ENCODE measurements at regions not wholly inside any gene's neighbourhood (a gene's known extent, or its start where the extent isn't known, plus 50 kb on each side); places are given as distances from the start of the nearest gene placed in this dataset.

DNA sequence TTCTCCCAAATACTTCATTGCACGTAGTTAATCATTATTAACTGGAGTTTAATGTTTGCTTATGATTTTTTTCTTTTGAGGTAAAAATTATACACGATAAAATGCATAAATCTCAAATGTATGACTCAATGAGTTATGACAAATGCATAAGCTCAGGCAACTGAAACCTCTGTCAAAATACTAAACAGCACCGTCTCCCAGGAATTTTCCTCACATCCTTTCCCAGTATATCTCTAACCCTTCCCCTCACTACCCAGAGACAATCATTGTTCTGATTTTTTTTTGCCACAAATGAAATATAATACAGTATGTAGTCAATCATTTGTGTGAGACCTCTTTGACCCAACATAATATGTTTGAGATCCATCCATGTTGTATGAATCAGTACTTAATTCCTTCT, 606.5 kb downstream of the CPS1 start:
- Histone ChIP-seq H3K4me1 (no peaks in the 10 kb centered on the region), H3K9ac (no peak overlapping the region), H3K27me3 (no peaks in the 10 kb centered on the region), H3K4me3 (no peak overlapping the region), H3K27ac (no peak overlapping the region), H4K20me1 (no peaks in the 10 kb centered on the region), H3K4me2 (no peak overlapping the region), H3K9me3 (replicated peaks in 1 of 11) (no peaks in the 10 kb centered on the region), H3K36me3 (no peaks in the 10 kb centered on the region)
- no peak for TF ChIP-seq Cebpa-rat (IDR thresholded peaks at IDR 0.05)

GRCh38 chr2:211170843-211171242, 614.4 kb downstream of the CPS1 start:
- TF ChIP-seq Cebpa-rat (IDR thresholded peaks at IDR 0.05) = no peak
- Histone ChIP-seq H3K9me3 (replicated peaks in 1 of 11) (no peaks in the 10 kb centered on the region), H3K4me2 (no peak overlapping the region), H3K27ac (no peak overlapping the region), H4K20me1 (no peaks in the 10 kb centered on the region), H3K4me1 (no peaks in the 10 kb centered on the region), H3K9ac (no peak overlapping the region), H3K4me3 (no peak overlapping the region), H3K36me3 (no peaks in the 10 kb centered on the region), H3K27me3 (no peaks in the 10 kb centered on the region)

- Histone ChIP-seq H3K9me3 (replicated peaks in 1 of 11) (no peaks in the 10 kb centered on the region), H3K4me1 (no peaks in the 10 kb centered on the region), H3K4me2 (no peak overlapping the region), H3K36me3 (no peaks in the 10 kb centered on the region), H3K27ac (no peak overlapping the region), H4K20me1 (no peaks in the 10 kb centered on the region), H3K27me3 (no peaks in the 10 kb centered on the region), H3K9ac (no peak overlapping the region), H3K4me3 (no peak overlapping the region)
- TF ChIP-seq Cebpa-rat (IDR thresholded peaks at IDR 0.05) = no peak
Observed at GRCh38 chr2:211174021-211174420, 617.6 kb downstream of the CPS1 start.

- Histone ChIP-seq H3K4me1 (no peaks in the 10 kb centered on the region), H3K9ac (no peak overlapping the region), H4K20me1 (no peaks in the 10 kb centered on the region), H3K9me3 (replicated peaks in 1 of 11) (no peaks in the 10 kb centered on the region), H3K36me3 (no peaks in the 10 kb centered on the region), H3K27ac (no peak overlapping the region), H3K4me2 (no peak overlapping the region), H3K27me3 (no peaks in the 10 kb centered on the region), H3K4me3 (no peak overlapping the region)
- TF ChIP-seq Cebpa-rat (IDR thresholded peaks at IDR 0.05) = no peak
Observed at GRCh38 chr2:211174631-211175030, 618.2 kb downstream of the CPS1 start.

DNA sequence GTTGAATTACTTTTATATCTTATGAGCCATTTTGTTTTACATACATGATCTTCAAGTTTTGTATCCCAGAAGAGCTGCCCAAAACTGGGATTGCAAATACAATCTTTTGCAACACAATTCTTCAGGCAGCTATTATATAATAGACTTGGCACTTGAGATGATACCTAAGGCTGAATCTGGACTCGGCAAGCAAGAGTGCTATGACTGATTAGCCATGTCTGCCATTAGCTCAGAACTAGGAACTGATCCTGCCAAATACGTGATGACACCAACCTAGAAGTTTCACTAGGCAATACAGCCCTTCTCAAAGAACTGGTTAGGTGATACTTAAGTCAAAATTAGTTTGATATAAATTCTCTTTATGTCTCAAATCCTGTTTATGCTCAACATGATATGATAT, 619.6 kb downstream of the CPS1 start:
- no peaks in the 10 kb centered on the region for H3K27me3 ChIP-seq
- TF ChIP-seq Cebpa-rat (IDR thresholded peaks at IDR 0.05) = no peak
- no peak overlapping the region for H3K27ac ChIP-seq
- no peaks in the 10 kb centered on the region for H3K4me1 ChIP-seq
- no peak overlapping the region for H3K4me2 ChIP-seq
- H3K9me3 ChIP-seq (replicated peaks in 1 of 11) = no peaks in the 10 kb centered on the region
- no peaks in the 10 kb centered on the region for H4K20me1 ChIP-seq
- H3K9ac ChIP-seq = no peak overlapping the region
- no peaks in the 10 kb centered on the region for H3K36me3 ChIP-seq
- H3K4me3 ChIP-seq = no peak overlapping the region

GRCh38 chr2:211176514-211177141, 620.2 kb downstream of the CPS1 start:
- TF ChIP-seq Cebpa-rat (IDR thresholded peaks at IDR 0.05) = no peak
- Histone ChIP-seq H3K9ac (no peak overlapping the region), H3K4me2 (no peak overlapping the region), H3K9me3 (replicated peaks in 1 of 11) (no peaks in the 10 kb centered on the region), H4K20me1 (no peaks in the 10 kb centered on the region), H3K27me3 (no peaks in the 10 kb centered on the region), H3K4me3 (no peak overlapping the region), H3K27ac (no peak overlapping the region), H3K4me1 (no peaks in the 10 kb centered on the region), H3K36me3 (no peaks in the 10 kb centered on the region)

DNA sequence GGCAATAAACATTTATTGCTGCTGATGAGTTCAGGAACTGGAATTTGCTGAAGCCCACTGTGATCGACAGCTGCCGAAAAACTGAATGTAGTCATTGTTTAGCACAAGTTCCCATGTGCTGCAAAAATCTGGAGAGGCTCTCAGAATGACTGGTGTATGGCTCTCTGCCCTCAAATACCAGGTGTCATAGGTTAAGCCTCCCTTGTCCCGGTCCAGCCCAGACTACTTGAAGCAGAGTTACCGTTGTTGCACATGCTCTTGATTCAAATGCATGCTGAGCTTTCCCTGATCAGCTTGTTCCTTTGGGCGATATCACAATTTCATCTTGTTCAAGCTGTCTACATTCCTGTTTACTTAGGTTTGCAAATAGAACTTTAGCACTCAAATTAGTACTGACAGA, 625.2 kb downstream of the CPS1 start:
- H3K4me3 ChIP-seq = no peak overlapping the region
- no peaks in the 10 kb centered on the region for H3K27me3 ChIP-seq
- H3K9me3 ChIP-seq (replicated peaks in 1 of 11) = no peaks in the 10 kb centered on the region
- H3K27ac ChIP-seq = no peak overlapping the region
- H3K4me2 ChIP-seq = no peak overlapping the region
- H4K20me1 ChIP-seq = no peaks in the 10 kb centered on the region
- H3K36me3 ChIP-seq = no peaks in the 10 kb centered on the region
- no peak overlapping the region for H3K9ac ChIP-seq
- no peaks in the 10 kb centered on the region for H3K4me1 ChIP-seq
- no peak for TF ChIP-seq Cebpa-rat (IDR thresholded peaks at IDR 0.05)

DNA sequence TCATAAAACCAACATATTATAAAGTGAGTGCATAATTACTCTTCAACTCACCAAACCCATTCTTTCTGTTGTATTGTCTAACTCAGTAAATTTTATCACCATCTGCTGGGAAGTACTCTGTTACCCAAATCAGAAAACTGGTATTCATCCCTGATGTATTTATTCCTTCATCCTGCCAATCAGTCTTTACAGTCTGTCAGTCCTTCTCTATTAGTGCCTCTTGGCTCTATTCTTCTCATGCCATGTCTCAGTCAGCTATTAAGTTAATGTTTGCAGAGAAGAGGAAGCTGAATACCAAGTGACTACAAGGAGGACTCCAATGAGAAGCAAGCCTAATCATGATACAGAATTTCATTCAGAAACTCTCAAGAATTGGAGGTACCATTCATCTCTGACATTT, 631.2 kb downstream of the CPS1 start:
- Histone ChIP-seq H4K20me1 (no peaks in the 10 kb centered on the region), H3K4me1 (no peaks in the 10 kb centered on the region), H3K4me2 (no peak overlapping the region), H3K36me3 (no peaks in the 10 kb centered on the region), H3K9ac (no peak overlapping the region), H3K4me3 (no peak overlapping the region), H3K27me3 (no peaks in the 10 kb centered on the region), H3K9me3 (replicated peaks in 1 of 11) (no peaks in the 10 kb centered on the region), H3K27ac (no peak overlapping the region)
- no peak for TF ChIP-seq Cebpa-rat (IDR thresholded peaks at IDR 0.05)

GRCh38 chr2:211203986-211204385, 647.6 kb downstream of the CPS1 start:
- H3K4me1 ChIP-seq = peaks cover 10 to 22% (median 14%) of the 10 kb centered on the region in 10 experiments
- no peaks in the 10 kb centered on the region for H3K36me3 ChIP-seq
- no peaks in the 10 kb centered on the region for H4K20me1 ChIP-seq
- peak overlapping the region; percentile 6 to 67 (median 50); a peak in 20 of 22 replicates for H3K4me2 ChIP-seq
- peak overlapping the region in 1 of 11 experiments; percentile 9; a peak in 2 of 22 replicates for H3K9ac ChIP-seq
- no peaks in the 10 kb centered on the region for H3K9me3 ChIP-seq (replicated peaks in 1 of 11)
- peak overlapping the region in 2 of 11 experiments; percentile 10 to 21; a peak in 3 of 22 replicates for H3K27ac ChIP-seq
- no peak for TF ChIP-seq Cebpa-rat (IDR thresholded peaks at IDR 0.05)
- no peaks in the 10 kb centered on the region for H3K27me3 ChIP-seq
- H3K4me3 ChIP-seq = no peak overlapping the region

DNA sequence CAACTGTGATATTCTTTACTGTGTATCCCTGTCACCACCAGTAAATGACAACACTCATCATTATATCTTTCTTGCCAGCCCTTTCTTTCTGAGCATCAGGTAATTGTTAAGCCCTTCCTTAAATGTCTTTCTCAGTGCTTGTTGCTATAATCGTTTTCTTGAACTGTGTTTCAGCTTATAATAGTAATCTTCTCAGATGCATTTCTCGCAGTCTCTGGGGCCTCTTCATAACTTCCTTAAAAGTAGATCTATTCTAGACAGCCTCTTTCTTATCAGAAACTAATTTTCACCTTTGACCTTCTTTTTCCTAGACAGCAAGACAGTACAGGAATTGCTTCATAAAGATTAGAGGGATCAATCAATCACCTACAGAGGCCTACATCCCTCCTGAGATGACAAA, 648.1 kb downstream of the CPS1 start:
- Histone ChIP-seq H3K4me1 (peaks cover 10 to 22% (median 14%) of the 10 kb centered on the region in 10 experiments), H3K9me3 (replicated peaks in 1 of 11) (no peaks in the 10 kb centered on the region), H3K27ac (no peak overlapping the region; a peak in 2 of 22 replicates), H3K27me3 (no peaks in the 10 kb centered on the region), H3K4me3 (no peak overlapping the region), H4K20me1 (no peaks in the 10 kb centered on the region), H3K4me2 (peak overlapping the region; percentile 6 to 67 (median 50); a peak in 20 of 22 replicates), H3K36me3 (no peaks in the 10 kb centered on the region), H3K9ac (peak overlapping the region in 1 of 11 experiments; percentile 9; a peak in 2 of 22 replicates)
- TF ChIP-seq Cebpa-rat (IDR thresholded peaks at IDR 0.05) = no peak

Measured in BLaER1 treated with 17β-estradiol and CSF1 and Interleukin-3, amounts not matched to agents 10 nM and 100 nM (cell line).